HEK293T (cell line): ENCODE measurements at regions not wholly inside any gene's neighbourhood (a gene's known extent, or its start where the extent isn't known, plus 50 kb on each side); places are given as distances from the start of the nearest gene placed in this dataset.

Experiments
- CTCF ChIA-PET: fragments of 350-600 bp; formaldehyde crosslinking; extraction: SDS; loops from one replicate; lab custom pipeline; 2021; ENCODE audit warnings: antibody characterized with exemption, inconsistent platforms; lab: Yijun Ruan, JAX
- POLR2A ChIA-PET: fragments of 350-600 bp; formaldehyde crosslinking; extraction: SDS; loops from one replicate; lab custom pipeline; 2020; ENCODE audit warnings: antibody characterized with exemption, inconsistent platforms; lab: Yijun Ruan, JAX
- DNase-seq: peaks from one replicate; pipeline ENCODE4 v3.0.0; 2012; ENCODE audit warnings: mixed read lengths; ENCODE audit errors: extremely low spot score
- ARNT ChIP-seq: fragments of 450-650 bp; IDR thresholded peaks from 2 replicates; pipeline ENCODE4 v1.6.1; 2017; ENCODE audit warnings: mild to moderate bottlenecking
- BHLHE40 ChIP-seq: fragments of 450-650 bp; IDR thresholded peaks from 2 replicates; pipeline ENCODE4 v1.6.1; 2016; ENCODE audit warnings: mild to moderate bottlenecking, moderate library complexity, borderline replicate concordance
- CTBP1 ChIP-seq: fragments of 450-650 bp; IDR thresholded peaks from 2 replicates; pipeline ENCODE4 v1.6.1; 2016; ENCODE audit warnings: borderline replicate concordance
- ELF4 ChIP-seq: fragments of 450-650 bp; IDR thresholded peaks from 2 replicates; pipeline ENCODE4 v1.6.1; 2017; ENCODE audit warnings: antibody characterized with exemption
- FOXA1 ChIP-seq: fragments of 450-650 bp; IDR thresholded peaks from 2 replicates; pipeline ENCODE4 v1.6.1; 2016; ENCODE audit warnings: mild to moderate bottlenecking
- FOXK2 ChIP-seq: fragments of 450-650 bp; IDR thresholded peaks from 2 replicates; pipeline ENCODE4 v1.6.1; 2016; ENCODE audit warnings: mild to moderate bottlenecking
- FOXM1 ChIP-seq: fragments of 450-650 bp; IDR thresholded peaks from 2 replicates; pipeline ENCODE4 v1.6.1; 2017; ENCODE audit warnings: mild to moderate bottlenecking, borderline replicate concordance
- HDGF ChIP-seq: fragments of 450-650 bp; IDR thresholded peaks from 2 replicates; pipeline ENCODE4 v1.6.1; 2017; ENCODE audit warnings: antibody characterized with exemption, borderline replicate concordance
- L3MBTL2 ChIP-seq: fragments of 450-650 bp; conservative IDR thresholded peaks from 2 replicates; pipeline ENCODE4 v1.6.1; 2016; ENCODE audit warnings: mild to moderate bottlenecking
- LEF1 ChIP-seq: fragments of 450-650 bp; IDR thresholded peaks from 2 replicates; pipeline ENCODE4 v1.6.1; 2017; ENCODE audit warnings: mild to moderate bottlenecking, borderline replicate concordance
- NFRKB ChIP-seq: fragments of 450-650 bp; IDR thresholded peaks from 2 replicates; pipeline ENCODE4 v1.6.1; 2016; ENCODE audit warnings: mild to moderate bottlenecking, moderate library complexity
- PKNOX1 ChIP-seq: fragments of 450-650 bp; IDR thresholded peaks from 2 replicates; pipeline ENCODE4 v1.6.1; 2016
- SP1 ChIP-seq: fragments of 450-650 bp; IDR thresholded peaks from 2 replicates; pipeline ENCODE4 v1.6.1; 2017
- SUZ12 ChIP-seq: fragments of 450-650 bp; IDR thresholded peaks from 2 replicates; pipeline ENCODE4 v1.6.1; 2016; ENCODE audit warnings: mild to moderate bottlenecking
- TARDBP ChIP-seq: fragments of 450-650 bp; IDR thresholded peaks from 2 replicates; pipeline ENCODE4 v1.6.1; 2016
- ZNF384 ChIP-seq: fragments of 450-650 bp; IDR thresholded peaks from 2 replicates; pipeline ENCODE4 v1.6.1; 2016

DNA sequence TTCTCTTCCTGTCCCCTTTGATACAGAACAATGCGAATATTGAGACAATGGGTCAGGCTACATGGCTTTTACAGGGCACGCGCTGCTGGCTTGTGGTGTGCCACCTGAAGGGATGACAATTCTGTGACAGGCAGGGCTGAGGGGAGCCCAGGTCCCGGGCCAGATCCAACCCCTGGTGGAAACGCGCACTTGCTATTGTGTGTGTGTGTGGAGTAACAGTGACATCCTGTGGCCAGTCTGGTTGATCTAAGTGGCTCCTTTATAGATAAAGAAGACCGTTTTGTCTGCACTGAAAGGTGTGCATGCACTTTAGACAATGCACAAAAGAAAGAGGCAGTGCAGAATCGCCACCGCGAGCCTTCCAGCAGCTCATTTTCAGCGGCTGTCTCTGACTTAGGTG, 273.6 kb downstream of the HRH4 start:
- DNase-seq: peak; percentile 45
- ChIA-PET POLR2A (no interaction called here), CTCF (interaction anchor here (1.2 kb wide), 1 partner anchor 190 kb away, joined by 4 read pairs; no protein-coding TSS in a partner anchor)
- TF ChIP-seq PKNOX1: no peak
- no peak for TF ChIP-seq L3MBTL2
- no peak for TF ChIP-seq SP1
- no peak for TF ChIP-seq FOXK2
- TF ChIP-seq ELF4: no peak
- no peak for TF ChIP-seq ARNT
- TF ChIP-seq NFRKB: no peak
- TF ChIP-seq HDGF: no peak
- no peak for TF ChIP-seq TARDBP
- no peak for TF ChIP-seq FOXM1
- no peak for TF ChIP-seq ZNF384
- TF ChIP-seq BHLHE40: no peak
- TF ChIP-seq CTBP1: no peak
- TF ChIP-seq FOXA1: no peak
- TF ChIP-seq SUZ12: no peak
- no peak for TF ChIP-seq LEF1

GRCh38 chr18:24735624-24736231, 275.3 kb downstream of the HRH4 start:
- DNase-seq: no peak
- ChIA-PET POLR2A (no interaction called here), CTCF (interaction anchor here (0.7 kb wide), 1 partner anchor 125 kb away, joined by 4 read pairs; no protein-coding TSS in a partner anchor)
- TF ChIP-seq BHLHE40 (no peak), PKNOX1 (no peak), SUZ12 (peak; percentile 41; the same call in 1 of the 2 replicates), FOXK2 (no peak), FOXA1 (no peak), CTBP1 (peak; percentile 44; the same call in 1 of the 2 replicates), L3MBTL2 (no peak), TARDBP (peak; percentile 35; the same call in 1 of the 2 replicates), ELF4 (no peak)

- no peak for DNase-seq
- TF ChIP-seq LEF1: no peak
- TF ChIP-seq ARNT: no peak
- no peak for TF ChIP-seq NFRKB
- no peak for TF ChIP-seq BHLHE40
- TF ChIP-seq SUZ12: no peak
- no peak for TF ChIP-seq FOXM1
- POLR2A ChIA-PET: no interaction called here
- CTCF ChIA-PET: no interaction called here
Measured at GRCh38 chr18:24736662-24737330, 276.4 kb downstream of the HRH4 start.

GRCh38 chr18:24740829-24741228, 280.4 kb downstream of the HRH4 start:
- no peak for DNase-seq
- CTCF ChIA-PET: interaction anchor here (0.6 kb wide), 1 partner anchor 275 kb away, joined by 3 read pairs; no protein-coding TSS in a partner anchor
- no peak for TF ChIP-seq FOXM1
- no peak for TF ChIP-seq NFRKB
- TF ChIP-seq HDGF: no peak
- no peak for TF ChIP-seq CTBP1
- no peak for TF ChIP-seq L3MBTL2
- no peak for TF ChIP-seq ARNT
- no peak for TF ChIP-seq FOXA1
- TF ChIP-seq SUZ12: no peak
- TF ChIP-seq ZNF384: no peak
- TF ChIP-seq FOXK2: no peak
- no peak for TF ChIP-seq ELF4
- TF ChIP-seq BHLHE40: no peak
- TF ChIP-seq LEF1: no peak
- TF ChIP-seq SP1: no peak
- no peak for TF ChIP-seq PKNOX1
- no peak for TF ChIP-seq TARDBP
- POLR2A ChIA-PET: no interaction called here

- no peak for DNase-seq
- POLR2A ChIA-PET: no interaction called here
- CTCF ChIA-PET: interaction anchor here (0.6 to 1.0 kb wide), 2 partner anchors 14 to 1154 kb away, joined by 3 read pairs; no protein-coding TSS in a partner anchor
- TF ChIP-seq CTBP1: no peak
- TF ChIP-seq ELF4: no peak
- TF ChIP-seq SUZ12: no peak
- no peak for TF ChIP-seq L3MBTL2
- no peak for TF ChIP-seq NFRKB
- TF ChIP-seq ZNF384: no peak
- TF ChIP-seq LEF1: no peak
- no peak for TF ChIP-seq BHLHE40
- TF ChIP-seq HDGF: no peak
- no peak for TF ChIP-seq FOXK2
- TF ChIP-seq PKNOX1: no peak
Measured at GRCh38 chr18:24741321-24741720, 280.9 kb downstream of the HRH4 start.
